BJ (cell line): ENCODE measurements at regions not wholly inside any gene's neighbourhood (a gene's known extent, or its start where the extent isn't known, plus 50 kb on each side); places are given as distances from the start of the nearest gene placed in this dataset.

ENCODE experiments used
- CTCF ChIA-PET: fragments of 350-600 bp; formaldehyde crosslinking; extraction: SDS; loops from one replicate; lab custom pipeline; 2021; ENCODE audit warnings: antibody characterized with exemption, inconsistent platforms; lab: Yijun Ruan, JAX
- POLR2A ChIA-PET: fragments of 300-600 bp; sonication (Branson Sonifier 250); formaldehyde crosslinking; extraction: SDS; loops from one replicate; lab custom pipeline; 2021; ENCODE audit warnings: antibody characterized with exemption; lab: Charles Lee
- DNase-seq: peaks from one replicate; pipeline ENCODE4 v3.0.0-alpha.2; 2011; ENCODE audit warnings: low read depth
- H3K27me3 ChIP-seq: 2 replicates; pipeline ENCODE4 v1.6.0; 2011; ENCODE audit warnings: low read length; ENCODE audit not compliant: control insufficient read depth, insufficient read depth
- H3K36me3 ChIP-seq: 2 replicates; pipeline ENCODE4 v1.5.1; 2011; ENCODE audit warnings: low read length; ENCODE audit not compliant: control insufficient read depth, insufficient read depth
- H3K4me3 ChIP-seq: 2 replicates; pipeline ENCODE4 v1.5.1; 2011; ENCODE audit warnings: low read depth, mild to moderate bottlenecking, control low read depth, low read length
- CTCF ChIP-seq: IDR thresholded peaks from 2 replicates; pipeline ENCODE4 v1.5.1; 2011; ENCODE audit warnings: low read depth, mild to moderate bottlenecking, control low read depth, inconsistent platforms, low read length, moderate library complexity; ENCODE audit not compliant: insufficient read depth

GRCh38 chr6:2426561-2427340 lies 181.3 kb upstream of the GMDS start:
- Histone ChIP-seq H3K4me3 (no peak overlapping the region), H3K36me3 (no peaks in the 10 kb centered on the region), H3K27me3 (no peaks in the 10 kb centered on the region)
- CTCF ChIA-PET, result interaction anchor here (1.0 to 1.6 kb wide), 2 partner anchors 13 to 23 kb away, joined by 4 read pairs; no protein-coding TSS in a partner anchor
- peak; percentile 90 for DNase-seq
- TF ChIP-seq CTCF, result no peak
- POLR2A ChIA-PET, result no interaction called here

DNA sequence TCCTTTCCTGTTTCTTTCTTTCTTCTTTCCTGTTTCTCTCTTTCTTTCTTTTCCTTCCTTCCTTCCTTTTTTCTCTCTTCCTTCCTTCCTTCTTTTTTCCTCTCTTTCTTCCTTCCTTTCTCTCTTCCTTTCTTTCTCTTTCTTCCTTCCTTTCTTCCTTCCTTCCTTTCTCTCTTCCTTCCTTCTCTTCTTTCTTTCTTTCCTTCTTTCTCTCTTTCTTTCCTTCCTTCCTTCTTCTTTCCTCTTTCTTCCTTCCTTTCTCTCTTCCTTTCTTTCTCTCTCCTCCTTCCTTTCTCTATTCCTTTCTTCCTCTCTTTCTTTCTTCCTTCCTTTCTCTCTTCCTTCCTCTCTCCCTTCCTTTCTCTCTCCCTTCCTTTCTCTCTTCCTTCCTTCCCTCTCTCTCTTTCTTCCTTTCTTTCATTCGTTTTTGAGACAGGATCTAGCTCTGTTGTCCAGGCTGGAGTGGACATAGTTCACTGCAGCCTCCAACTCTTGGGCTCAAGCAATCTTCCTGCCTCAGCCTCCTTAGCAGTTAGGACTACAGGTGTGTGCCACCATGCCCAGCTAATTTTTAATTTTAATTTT lies 170.8 kb upstream of the GMDS start:
- ChIA-PET CTCF (interaction anchor here (0.9 to 1.2 kb wide), 2 partner anchors 9 to 13 kb away, joined by 3 to 4 read pairs; no protein-coding TSS in a partner anchor), POLR2A (no interaction called here)
- no peak for TF ChIP-seq CTCF
- DNase-seq, result no peak
- H3K27me3 ChIP-seq, result no peaks in the 10 kb centered on the region
- no peaks in the 10 kb centered on the region for H3K36me3 ChIP-seq
- H3K4me3 ChIP-seq, result no peak overlapping the region

DNA sequence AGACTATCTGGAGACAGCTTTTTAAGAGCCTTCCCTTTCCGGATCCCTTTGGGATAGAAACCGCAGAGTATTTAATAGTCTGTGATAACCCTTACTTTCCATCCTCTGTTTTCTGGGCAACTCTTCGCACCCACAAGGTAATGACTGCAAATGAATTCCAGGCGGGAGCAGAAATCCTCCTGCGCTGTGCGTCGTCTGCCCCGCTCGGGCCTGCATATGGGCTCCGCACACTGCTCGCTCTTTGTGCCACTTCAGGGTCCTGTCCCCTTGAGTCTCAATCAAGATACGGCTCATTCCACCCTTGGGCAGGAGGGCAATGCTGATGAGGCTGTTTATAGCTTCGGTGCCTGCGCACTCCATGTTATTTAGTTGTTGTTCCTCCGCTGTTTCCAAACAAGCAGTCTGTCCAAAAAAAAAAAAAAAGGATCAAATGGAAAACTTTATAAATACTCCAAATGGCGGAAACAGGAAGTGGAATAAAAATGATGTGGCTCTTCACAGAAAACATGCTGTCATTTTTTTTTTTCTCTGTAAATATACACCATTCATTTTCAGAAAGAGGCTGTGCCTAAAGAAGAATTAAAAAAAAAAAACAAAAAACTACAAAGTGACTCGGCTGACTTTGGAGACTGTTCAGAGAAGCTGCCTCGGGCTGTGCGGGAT lies 169.6 kb upstream of the GMDS start:
- ChIA-PET POLR2A (no interaction called here), CTCF (interaction anchor here (0.9 to 1.4 kb wide), 3 partner anchors 8 to 19 kb away, joined by 3 to 5 read pairs (median 4); no protein-coding TSS in a partner anchor)
- Histone ChIP-seq H3K36me3 (no peaks in the 10 kb centered on the region), H3K4me3 (no peak overlapping the region), H3K27me3 (no peaks in the 10 kb centered on the region)
- DNase-seq, result no peak
- no peak for TF ChIP-seq CTCF

- ChIA-PET CTCF (interaction anchor here (1.3 to 2.2 kb wide), 2 partner anchors 12 to 36 kb away, joined by 4 to 5 read pairs; no protein-coding TSS in a partner anchor), POLR2A (interaction anchor here (0.5 to 0.6 kb wide), 2 partner anchors 80 to 200 kb away, joined by 4 read pairs; no protein-coding TSS in a partner anchor)
- H3K36me3 ChIP-seq, result no peaks in the 10 kb centered on the region
- TF ChIP-seq CTCF, result no peak
- H3K27me3 ChIP-seq, result no peaks in the 10 kb centered on the region
- no peak overlapping the region for H3K4me3 ChIP-seq
- DNase-seq, result peak; percentile 28
Observed at GRCh38 chr6:2412731-2413130, 167.3 kb upstream of the GMDS start.
